ENCODE measurements at regions not wholly inside any gene's neighbourhood (a gene's known extent, or its start where the extent isn't known, plus 50 kb on each side); places are given as distances from the start of the nearest gene placed in this dataset.

GRCh38 chr16:55189682-55190636 lies 134.0 kb upstream of the IRX6 start:
- no peak for TF ChIP-seq CTCF (conservative IDR thresholded peaks at IDR 0.05)
- TF ChIP-seq ZFX (IDR thresholded peaks at IDR 0.05), result no peak
